SK-N-MC (cell line): ENCODE measurements at regions not wholly inside any gene's neighbourhood (a gene's known extent, or its start where the extent isn't known, plus 50 kb on each side); places are given as distances from the start of the nearest gene placed in this dataset.

Experiments used
- EZH2 ChIP-seq: fragments of 200-600 bp; sonication (generic); IDR thresholded peaks from one replicate; pipeline ENCODE4 v1.6.1; 2017; ENCODE audit warnings: antibody characterized with exemption
- FOXP2 ChIP-seq: optimal IDR thresholded peaks from 2 replicates; pipeline ENCODE3; 2011; ENCODE audit warnings: mild to moderate bottlenecking, moderate library complexity; ENCODE audit not compliant: insufficient read depth; ENCODE audit errors: extremely low read length, control extremely low read depth
- POLR2AphosphoS5 ChIP-seq: IDR thresholded peaks from 2 replicates; pipeline ENCODE4 v1.6.1; 2012; ENCODE audit warnings: mild to moderate bottlenecking, low read depth, low read length, borderline replicate concordance

GRCh38 chr1:213584272-213584671 lies 403.5 kb upstream of the PROX1 start:
- TF ChIP-seq EZH2 (no peak), POLR2AphosphoS5 (no peak), FOXP2 (no peak)
